Head of caudate nucleus (tissue), 42 donors: ENCODE measurements at regions not wholly inside any gene's neighbourhood (a gene's known extent, or its start where the extent isn't known, plus 50 kb on each side); places are given as distances from the start of the nearest gene placed in this dataset.
"Not testable (repeated sequence)": the region's sequence is repeated elsewhere in the genome, so short reads cannot be mapped to it uniquely, and the experiment has no call there.

ENCODE experiments used
- DNase-seq, 42 donors: peaks; one replicate each; pipeline versions ENCODE4 v3.0.0 to v3.0.0-alpha.2; 2020 to 2021; ENCODE audit warnings: mixed read lengths in 7 of 42
- intact Hi-C: fragments of 100-400 bp; cut with DNase I; formaldehyde crosslinking; loops from one replicate; pipeline ENCODE4 v1.15.0; 2022

GRCh38 chr3:5035113-5035512, 55.9 kb downstream of the BHLHE40 start:
- DNase-seq: no peak
- intact Hi-C loops: no loop called here

DNA sequence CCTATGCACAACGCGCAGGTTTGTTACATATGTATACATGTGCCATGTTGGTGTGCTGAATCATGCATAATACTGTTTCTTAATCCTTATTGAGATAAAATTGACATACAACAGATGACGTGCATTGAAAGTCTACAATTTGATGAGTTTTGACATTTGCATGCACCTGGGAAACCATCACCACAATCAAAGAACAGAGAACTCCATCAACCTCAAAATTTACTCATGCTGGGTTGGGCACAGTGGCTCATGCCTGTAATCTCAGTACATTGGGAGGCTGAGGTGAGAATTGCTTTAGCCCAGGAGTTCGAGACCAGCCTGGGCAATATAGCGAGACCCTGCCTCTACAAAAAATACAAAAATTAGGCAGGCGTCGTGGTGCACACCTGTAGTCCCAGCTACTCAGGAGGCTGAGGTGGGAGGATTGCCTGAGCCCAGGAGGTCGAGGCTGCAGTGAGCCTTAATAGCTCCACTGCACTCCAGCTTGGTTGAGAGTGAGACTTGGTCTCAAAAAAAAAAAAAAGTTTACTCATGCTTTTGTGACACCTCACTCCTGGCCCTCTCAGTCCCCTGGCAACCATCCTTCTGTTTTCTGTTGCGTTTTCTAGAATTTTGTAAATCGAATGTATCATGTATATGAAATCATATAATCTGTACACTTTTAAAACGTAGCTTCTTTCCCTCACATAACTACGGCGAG, 56.6 kb downstream of the BHLHE40 start:
- DNase-seq: no peak
- intact Hi-C loops: no loop called here

DNA sequence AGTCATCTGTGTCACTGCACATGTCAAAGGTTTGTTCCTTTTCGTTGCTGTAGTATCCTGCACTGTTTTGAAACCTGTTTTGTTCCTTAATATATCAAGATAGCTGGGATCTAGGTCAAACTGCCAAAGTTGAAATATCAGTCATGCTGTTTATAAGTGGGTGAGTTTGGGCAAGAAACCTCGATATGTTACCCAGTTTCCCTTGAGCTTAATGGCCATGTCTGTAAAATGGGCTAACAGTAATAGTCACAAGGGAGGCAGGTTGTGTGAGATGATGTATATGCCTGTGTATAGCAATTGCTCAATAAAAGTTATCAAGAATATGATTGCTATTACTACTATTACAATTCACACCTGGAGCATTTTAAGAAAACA, 57.1 kb downstream of the BHLHE40 start:
- intact Hi-C loops: no loop called here
- no peak for DNase-seq

DNA sequence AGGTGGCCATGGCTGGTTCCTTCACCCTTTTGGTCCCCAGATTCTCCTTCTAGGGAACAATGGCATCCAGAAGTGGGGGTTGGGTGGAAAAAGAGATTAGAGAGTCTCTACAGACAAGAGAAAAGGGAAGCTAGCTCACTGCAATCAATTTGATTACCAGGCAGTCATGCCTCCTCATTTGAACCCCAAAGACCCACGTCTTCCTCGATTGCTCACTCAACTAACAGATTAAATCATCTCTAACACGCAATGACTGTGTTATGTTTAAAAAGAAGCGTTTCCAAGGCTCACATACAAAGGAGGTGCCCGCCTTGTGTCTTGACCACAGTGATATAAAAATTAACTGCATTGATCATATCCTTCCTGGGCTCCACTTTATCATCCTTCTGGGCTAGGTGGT, 57.6 kb downstream of the BHLHE40 start:
- no peak for DNase-seq
- intact Hi-C loops: no loop called here

DNA sequence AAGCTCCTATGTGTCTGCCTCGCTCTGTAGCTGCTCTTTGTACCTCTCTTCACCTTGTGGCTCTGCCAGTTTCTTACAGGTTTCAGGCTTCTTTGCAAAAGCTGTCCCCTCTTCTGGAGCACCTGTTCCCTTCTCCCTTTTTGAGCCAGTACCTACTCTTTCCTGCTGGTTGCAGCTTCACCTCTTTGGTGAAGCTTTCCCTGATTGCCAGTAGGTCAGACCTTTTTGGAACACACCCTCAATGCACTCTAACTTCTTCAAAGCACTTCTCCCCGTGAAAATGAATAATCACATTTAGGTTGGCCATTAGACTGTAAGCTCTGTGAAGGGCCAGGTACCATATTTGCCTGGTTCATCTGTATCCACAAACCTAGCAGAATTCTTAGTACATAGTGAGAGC, 60.3 kb downstream of the BHLHE40 start:
- no peak for DNase-seq
- intact Hi-C loops: no loop called here

DNA sequence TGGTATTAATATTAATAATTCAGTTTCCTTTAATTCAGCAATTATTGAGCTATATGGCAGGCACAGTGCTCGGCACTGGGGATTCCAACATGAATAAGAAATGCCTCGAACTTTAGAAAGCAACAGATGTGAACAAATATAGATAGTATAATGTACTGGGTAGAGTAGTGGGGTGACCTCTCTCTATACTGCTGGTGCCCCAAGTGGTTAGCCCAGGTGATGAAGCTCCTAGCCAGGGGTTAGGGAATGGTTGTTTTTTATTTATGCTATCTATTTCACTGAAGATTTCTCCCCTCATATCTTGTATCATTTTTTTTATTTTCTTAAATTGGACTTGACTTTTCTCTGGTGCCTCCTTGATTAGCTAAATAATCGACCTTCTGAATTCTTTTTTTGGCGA, 62.1 kb downstream of the BHLHE40 start:
- intact Hi-C loops: no loop called here
- DNase-seq: no peak

- no peak for DNase-seq
- intact Hi-C loops: no loop called here
Observed at GRCh38 chr3:5045961-5046360, 66.7 kb downstream of the BHLHE40 start.

- no peak for DNase-seq
- intact Hi-C loops: no loop called here
Observed at GRCh38 chr3:5047764-5048419, 68.7 kb downstream of the BHLHE40 start.

GRCh38 chr3:5051772-5052171, 70.3 kb upstream of the ARL8B start:
- DNase-seq: peak in 2 of 42 donors; percentile 38 to 48
- intact Hi-C loops: loop anchor here (10.0 kb wide), 1 partner anchor 337 kb away; no protein-coding TSS in a partner anchor

GRCh38 chr3:5052247-5052646, 69.8 kb upstream of the ARL8B start:
- intact Hi-C loops: loop anchor here (10.0 kb wide), 1 partner anchor 337 kb away; no protein-coding TSS in a partner anchor

DNA sequence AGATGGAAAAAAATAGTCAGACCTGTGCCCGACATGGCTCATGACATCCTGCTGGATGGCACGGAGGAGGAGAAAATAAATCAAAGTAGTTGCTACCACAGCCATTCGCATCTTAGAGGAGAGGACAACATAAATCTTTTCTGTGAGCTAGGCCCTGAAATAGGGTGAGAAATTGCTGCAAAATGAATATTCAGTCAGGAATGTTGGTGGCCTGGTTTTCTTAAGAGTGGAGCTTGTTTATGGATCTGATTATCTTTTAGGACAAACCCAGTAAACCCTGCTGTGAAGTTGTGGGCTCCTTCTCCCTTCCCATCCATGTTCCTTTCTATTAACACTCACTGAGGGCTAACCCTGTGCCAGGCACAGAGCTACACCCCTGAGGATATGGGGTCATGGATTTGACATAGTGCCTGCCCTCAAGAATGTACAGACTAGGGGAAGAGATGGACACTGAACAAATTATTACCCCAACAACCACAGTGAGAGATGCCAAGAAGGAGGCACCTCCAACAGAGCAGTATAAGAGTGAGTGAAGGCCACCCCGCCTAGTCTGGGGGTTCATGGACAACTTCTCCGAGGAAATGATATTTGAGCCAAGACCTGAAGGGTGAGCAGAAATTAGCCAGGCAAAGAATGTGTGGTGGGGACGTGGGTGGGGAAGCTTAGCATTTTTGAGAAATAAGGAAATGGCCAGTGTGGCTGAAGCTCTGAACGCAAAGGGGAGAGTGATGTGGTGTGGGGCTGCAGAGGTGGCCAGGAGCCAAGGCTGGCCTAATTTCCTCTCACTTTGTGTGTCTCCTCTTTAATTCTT, 68.9 kb upstream of the ARL8B start:
- intact Hi-C loops: loop anchor here (10.0 kb wide), 1 partner anchor 338 kb away; no protein-coding TSS in a partner anchor
- peak in 8 of 42 donors; percentile 7 to 39 (median 21) for DNase-seq

More at GRCh38 chr3:5052247-5052646, 69.8 kb upstream of the ARL8B start:
- no peak for DNase-seq

- peak in 1 of 42 donors; percentile 17 for DNase-seq
- intact Hi-C loops: loop anchor here (10.0 kb wide), 1 partner anchor 339 kb away; no protein-coding TSS in a partner anchor
Observed at GRCh38 chr3:5054098-5054497, 68.0 kb upstream of the ARL8B start.

- intact Hi-C loops: loop anchor here (10.0 kb wide), 1 partner anchor 340 kb away; no protein-coding TSS in a partner anchor
- DNase-seq: not testable (repeated sequence)
Observed at GRCh38 chr3:5054579-5054978, 67.5 kb upstream of the ARL8B start.

GRCh38 chr3:5055357-5056110, 66.6 kb upstream of the ARL8B start:
- intact Hi-C loops: loop anchor here (10.0 kb wide), 1 partner anchor 341 kb away; no protein-coding TSS in a partner anchor
- DNase-seq: no peak

DNA sequence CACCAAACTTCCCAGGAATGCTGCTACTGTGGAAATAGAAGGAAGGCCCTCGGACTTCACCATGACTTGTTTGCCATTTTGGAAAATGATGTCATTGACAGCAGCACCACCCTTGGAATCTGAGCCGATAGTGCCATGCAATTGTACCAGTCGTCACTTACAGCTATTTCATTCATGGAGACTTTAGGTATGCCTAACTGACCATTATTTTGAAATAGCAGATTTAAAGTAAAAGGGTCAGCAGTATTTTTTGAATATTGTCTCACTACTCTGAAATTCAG, 66.0 kb upstream of the ARL8B start:
- no peak for DNase-seq
- intact Hi-C loops: loop anchor here (10.0 kb wide), 1 partner anchor 341 kb away; no protein-coding TSS in a partner anchor

GRCh38 chr3:5057272-5057671, 64.8 kb upstream of the ARL8B start:
- intact Hi-C loops: loop anchor here (10.0 kb wide), 1 partner anchor 342 kb away; no protein-coding TSS in a partner anchor
- no peak for DNase-seq

GRCh38 chr3:5057857-5058324, 64.2 kb upstream of the ARL8B start:
- intact Hi-C loops: loop anchor here (10.0 kb wide), 1 partner anchor 343 kb away; no protein-coding TSS in a partner anchor

DNA sequence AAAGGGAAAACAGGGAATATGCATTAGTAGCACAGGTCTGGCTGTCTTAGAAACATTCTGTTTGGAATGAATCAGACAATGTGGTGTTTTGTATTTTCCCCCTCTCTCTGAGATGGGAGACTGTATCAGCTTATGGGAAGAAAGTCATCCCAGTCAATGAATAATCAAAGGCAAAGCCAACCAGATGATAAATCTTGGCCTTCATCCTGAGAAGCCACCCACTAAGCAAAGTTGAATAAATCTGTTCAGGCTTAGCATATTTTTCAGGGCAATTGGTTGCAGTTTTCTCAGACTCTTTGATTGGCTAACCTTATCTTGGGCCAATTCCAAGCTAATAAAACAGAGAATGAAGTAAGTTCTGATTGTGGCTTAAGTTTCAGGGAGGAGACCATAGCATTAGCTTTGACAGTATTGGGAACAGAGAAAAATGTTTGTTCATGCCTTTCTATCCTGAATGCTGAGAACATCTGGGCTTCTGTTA, 63.6 kb upstream of the ARL8B start:
- intact Hi-C loops: loop anchor here (10.0 kb wide), 1 partner anchor 344 kb away; no protein-coding TSS in a partner anchor
- no peak for DNase-seq

More at GRCh38 chr3:5057857-5058324, 64.2 kb upstream of the ARL8B start:
- DNase-seq: peak; percentile 34 to 87 (median 71)
